ENCODE measurements at regions not wholly inside any gene's neighbourhood (a gene's known extent, or its start where the extent isn't known, plus 50 kb on each side); places are given as distances from the start of the nearest gene placed in this dataset.

- H3K4me2 ChIP-seq (ENCODE audit: control insufficient read depth, extremely low read depth, insufficient read depth, low read depth, low read length), result no peak overlapping the region
- H3K9me3 ChIP-seq (ENCODE audit: control insufficient read depth, low read depth, low read length), result no peaks in the 10 kb centered on the region
- dilution Hi-C loops (cut with MboI; ENCODE audit: extremely low pct_ligation_motif_present, low sequenced_read_pairs), result no loop called here
- H3K4me1 ChIP-seq (ENCODE audit: control insufficient read depth, extremely low read depth, insufficient read depth, low read length), result no peaks in the 10 kb centered on the region
- no peak for DNase-seq (ENCODE audit: low read depth, low spot score)
- H4K20me1 ChIP-seq (ENCODE audit: control insufficient read depth, extremely low read depth, insufficient read depth, low read length), result no peaks in the 10 kb centered on the region
- H3K9me1 ChIP-seq (ENCODE audit: control insufficient read depth, extremely low read depth, insufficient read depth, low read length), result no peaks in the 10 kb centered on the region
- no peak for TF ChIP-seq EZH2 (IDR thresholded peaks at IDR 0.05; ENCODE audit: low read length)
- TF ChIP-seq CTCF (optimal IDR thresholded peaks at IDR 0.05 in 1 of 3, IDR thresholded peaks at IDR 0.05 in 1 of 3, conservative IDR thresholded peaks at IDR 0.05 in 1 of 3; ENCODE audit: extremely low read depth in 1 of 3, insufficient read depth in 2 of 3, low read length in 3 of 3), result no peak
- H3K36me3 ChIP-seq (ENCODE audit: control insufficient read depth in 2 of 2, extremely low read depth in 1 of 2, insufficient read depth in 2 of 2, low read length in 2 of 2), result no peaks in the 10 kb centered on the region
- no peak for FAIRE-seq
- H3K27me3 ChIP-seq (ENCODE audit: control insufficient read depth, extremely low read depth, insufficient read depth, low read length), result peaks cover 8% of the 10 kb centered on the region
- H3K4me3 ChIP-seq (ENCODE audit: control insufficient read depth in 2 of 3, extremely low read depth in 1 of 3, insufficient read depth in 2 of 3, low read depth in 1 of 3, low read length in 3 of 3), result no peak overlapping the region
- no peaks in the 10 kb centered on the region for H3K79me2 ChIP-seq (ENCODE audit: control insufficient read depth, insufficient read depth, low read length)
- no peak overlapping the region for H3K9ac ChIP-seq (ENCODE audit: control insufficient read depth, extremely low read depth, insufficient read depth, low read length)
- H2AFZ ChIP-seq (ENCODE audit: control insufficient read depth, low read length), result no peak overlapping the region
- H3K27ac ChIP-seq (ENCODE audit: control insufficient read depth, insufficient read depth, low read length), result no peak overlapping the region
Measured at GRCh38 chr11:11776714-11777113, 65.1 kb upstream of the USP47 start.

GRCh38 chr11:11774928-11775327 is 66.8 kb upstream of the USP47 start:
- dilution Hi-C loops (cut with MboI; ENCODE audit: extremely low pct_ligation_motif_present, low sequenced_read_pairs), result no loop called here
- H3K79me2 ChIP-seq (ENCODE audit: control insufficient read depth, insufficient read depth, low read length), result no peaks in the 10 kb centered on the region
- H3K4me2 ChIP-seq (ENCODE audit: control insufficient read depth, extremely low read depth, insufficient read depth, low read depth, low read length), result no peak overlapping the region
- H3K27ac ChIP-seq (ENCODE audit: control insufficient read depth, insufficient read depth, low read length), result no peak overlapping the region
- H3K9me3 ChIP-seq (ENCODE audit: control insufficient read depth, low read depth, low read length), result no peaks in the 10 kb centered on the region
- DNase-seq (ENCODE audit: low read depth, low spot score) (no peak), FAIRE-seq (no peak)
- H3K4me1 ChIP-seq (ENCODE audit: control insufficient read depth, extremely low read depth, insufficient read depth, low read length), result no peaks in the 10 kb centered on the region
- peaks cover 8% of the 10 kb centered on the region for H3K27me3 ChIP-seq (ENCODE audit: control insufficient read depth, extremely low read depth, insufficient read depth, low read length)
- H3K36me3 ChIP-seq (ENCODE audit: control insufficient read depth in 2 of 2, extremely low read depth in 1 of 2, insufficient read depth in 2 of 2, low read length in 2 of 2), result no peaks in the 10 kb centered on the region
- no peaks in the 10 kb centered on the region for H4K20me1 ChIP-seq (ENCODE audit: control insufficient read depth, extremely low read depth, insufficient read depth, low read length)
- TF ChIP-seq EZH2 (IDR thresholded peaks at IDR 0.05; ENCODE audit: low read length), result no peak
- no peak for TF ChIP-seq CTCF (optimal IDR thresholded peaks at IDR 0.05 in 1 of 3, IDR thresholded peaks at IDR 0.05 in 1 of 3, conservative IDR thresholded peaks at IDR 0.05 in 1 of 3; ENCODE audit: extremely low read depth in 1 of 3, insufficient read depth in 2 of 3, low read length in 3 of 3)
- no peak overlapping the region for H3K9ac ChIP-seq (ENCODE audit: control insufficient read depth, extremely low read depth, insufficient read depth, low read length)
- H2AFZ ChIP-seq (ENCODE audit: control insufficient read depth, low read length), result no peak overlapping the region
- no peak overlapping the region for H3K4me3 ChIP-seq (ENCODE audit: control insufficient read depth in 2 of 3, extremely low read depth in 1 of 3, insufficient read depth in 2 of 3, low read depth in 1 of 3, low read length in 3 of 3)
- H3K9me1 ChIP-seq (ENCODE audit: control insufficient read depth, extremely low read depth, insufficient read depth, low read length), result no peaks in the 10 kb centered on the region
